Right cardiac atrium (tissue), 5 donors: ENCODE measurements at regions not wholly inside any gene's neighbourhood (a gene's known extent, or its start where the extent isn't known, plus 50 kb on each side); places are given as distances from the start of the nearest gene placed in this dataset.

Experiments used
- ATAC-seq, 2 donors: fragments of 200-7000 bp; cut with Tn5 transposase; one replicate each; pipeline versions ENCODE4 v1.8.0 to v1.9.1; 2020; ENCODE audit warnings: moderate library complexity in 2 of 2, mild to moderate bottlenecking in 1 of 2
- DNase-seq, 3 donors: peaks; one replicate each; pipeline ENCODE4 v3.0.0-alpha.2; 2020
- H3K27ac ChIP-seq: one replicate; pipeline ENCODE4 v1.5.1; 2013; ENCODE audit warnings: mild to moderate bottlenecking, low read length, control low read depth, moderate library complexity
- H3K27me3 ChIP-seq: one replicate; pipeline ENCODE4 v1.6.1; 2013; ENCODE audit not compliant: control insufficient read depth, insufficient read depth
- H3K4me1 ChIP-seq: one replicate; pipeline ENCODE4 v1.6.1; 2013; ENCODE audit warnings: low read length; ENCODE audit not compliant: control insufficient read depth, insufficient read depth
- H3K4me3 ChIP-seq: one replicate; pipeline ENCODE4 v1.5.1; 2013; ENCODE audit warnings: low read length, control low read depth
- H3K9me3 ChIP-seq: one replicate; pipeline ENCODE4 v1.6.1; 2013; ENCODE audit warnings: low read length; ENCODE audit not compliant: control insufficient read depth
- WGBS: extraction: QIAGEN DNeasy Blood & Tissue Kit; methylation state at CpG from one replicate; pipeline ENCODE4 v1.1.7; 2013; 5-methylcytosine and 5-hydroxymethylcytosine counted together
- intact Hi-C, 4 donors: fragments of 100-400 bp; cut with DNase I; formaldehyde crosslinking; loops; one replicate each; pipeline versions ENCODE4 v1.11.0 to v1.14.0; 2022 to 2023
- donor health status: healthy with polysubstance abuse.
- donor health status: DM: no; HTN: yes; CAD: no.
- donor health status: DM: no; HTN: no; CAD: no.
- donor health status: DM: no; HTN: yes; CAD: no; lungs with severe emphysema.
- donor health status: DM: yes; HTN: yes; CAD: no.

GRCh38 chr2:121860758-121861227, 105.3 kb downstream of the TSN start:
- H3K27ac ChIP-seq: no peak overlapping the region
- ATAC-seq: no peak
- intact Hi-C loops: no loop called here
- H3K9me3 ChIP-seq: no peaks in the 10 kb centered on the region
- H3K4me1 ChIP-seq: peaks cover 1% of the 10 kb centered on the region
- no peaks in the 10 kb centered on the region for H3K27me3 ChIP-seq
- no peak overlapping the region for H3K4me3 ChIP-seq
- no peak for DNase-seq
- 67% methylated on average over 3 of the region's 3 CpGs for WGBS

GRCh38 chr2:121862286-121862685, 106.8 kb downstream of the TSN start:
- 92% methylated on average over 4 of the region's 4 CpGs for WGBS
- no peak for DNase-seq
- Histone ChIP-seq H3K27me3 (no peaks in the 10 kb centered on the region), H3K4me1 (no peaks in the 10 kb centered on the region), H3K4me3 (no peak overlapping the region), H3K27ac (no peak overlapping the region), H3K9me3 (no peaks in the 10 kb centered on the region)
- ATAC-seq: no peak
- intact Hi-C loops: no loop called here

GRCh38 chr2:121865914-121866313, 110.5 kb downstream of the TSN start:
- no peak overlapping the region for H3K27ac ChIP-seq
- H3K27me3 ChIP-seq: no peaks in the 10 kb centered on the region
- intact Hi-C loops: no loop called here
- H3K9me3 ChIP-seq: no peaks in the 10 kb centered on the region
- WGBS: 55% methylated on average over 1 of the region's 2 CpGs
- H3K4me1 ChIP-seq: no peaks in the 10 kb centered on the region
- ATAC-seq (no peak), DNase-seq (no peak)
- no peak overlapping the region for H3K4me3 ChIP-seq

GRCh38 chr2:121866789-121867188, 111.3 kb downstream of the TSN start:
- no peak for DNase-seq

GRCh38 chr2:121868652-121869051, 113.2 kb downstream of the TSN start:
- H3K27ac ChIP-seq: no peak overlapping the region
- no peaks in the 10 kb centered on the region for H3K9me3 ChIP-seq
- 75% methylated on average over 1 of the region's 1 CpG for WGBS
- DNase-seq (no peak), ATAC-seq (no peak)
- H3K4me3 ChIP-seq: no peak overlapping the region
- H3K4me1 ChIP-seq: no peaks in the 10 kb centered on the region
- intact Hi-C loops: no loop called here
- no peaks in the 10 kb centered on the region for H3K27me3 ChIP-seq

More at GRCh38 chr2:121866789-121867188, 111.3 kb downstream of the TSN start:
- ATAC-seq: no peak
- H3K4me3 ChIP-seq: no peak overlapping the region
- intact Hi-C loops: no loop called here
- H3K4me1 ChIP-seq: no peaks in the 10 kb centered on the region
- H3K27me3 ChIP-seq: no peaks in the 10 kb centered on the region
- 93% methylated on average over 6 of the region's 6 CpGs for WGBS
- no peaks in the 10 kb centered on the region for H3K9me3 ChIP-seq
- H3K27ac ChIP-seq: no peak overlapping the region

GRCh38 chr2:121869363-121869762, 113.9 kb downstream of the TSN start:
- H3K4me1 ChIP-seq: no peaks in the 10 kb centered on the region
- no peak overlapping the region for H3K4me3 ChIP-seq
- no peaks in the 10 kb centered on the region for H3K9me3 ChIP-seq
- intact Hi-C loops: no loop called here
- H3K27me3 ChIP-seq: no peaks in the 10 kb centered on the region
- DNase-seq: no peak
- no peak for ATAC-seq
- WGBS: 80% methylated on average over 7 of the region's 7 CpGs
- no peak overlapping the region for H3K27ac ChIP-seq

GRCh38 chr2:121869873-121870272, 114.4 kb downstream of the TSN start:
- 89% methylated on average over 5 of the region's 5 CpGs for WGBS
- no peak overlapping the region for H3K4me3 ChIP-seq
- DNase-seq: no peak
- H3K27me3 ChIP-seq: no peaks in the 10 kb centered on the region
- H3K9me3 ChIP-seq: no peaks in the 10 kb centered on the region
- H3K27ac ChIP-seq: no peak overlapping the region
- intact Hi-C loops: no loop called here
- H3K4me1 ChIP-seq: no peaks in the 10 kb centered on the region
- ATAC-seq: no peak

- no peaks in the 10 kb centered on the region for H3K27me3 ChIP-seq
- DNase-seq: peak in 1 of 3 donors; percentile 51
- H3K4me1 ChIP-seq: no peaks in the 10 kb centered on the region
- H3K4me3 ChIP-seq: no peak overlapping the region
- no peak overlapping the region for H3K27ac ChIP-seq
- no peak for ATAC-seq
- intact Hi-C loops: no loop called here
- no peaks in the 10 kb centered on the region for H3K9me3 ChIP-seq
- WGBS: 40% methylated on average over 2 of the region's 2 CpGs
Measured at GRCh38 chr2:121872651-121873050, 117.2 kb downstream of the TSN start.

GRCh38 chr2:121873864-121874263, 118.4 kb downstream of the TSN start:
- intact Hi-C loops: no loop called here
- H3K9me3 ChIP-seq: no peaks in the 10 kb centered on the region
- WGBS: 92% methylated on average over 7 of the region's 7 CpGs

GRCh38 chr2:121875585-121876185, 120.2 kb downstream of the TSN start:
- Histone ChIP-seq H3K9me3 (no peaks in the 10 kb centered on the region), H3K27ac (no peak overlapping the region), H3K4me3 (no peak overlapping the region), H3K4me1 (no peaks in the 10 kb centered on the region), H3K27me3 (no peaks in the 10 kb centered on the region)
- ATAC-seq: no peak
- 63% methylated on average over 2 of the region's 2 CpGs for WGBS
- no peak for DNase-seq
- intact Hi-C loops: no loop called here

More at GRCh38 chr2:121873864-121874263, 118.4 kb downstream of the TSN start:
- no peak overlapping the region for H3K4me3 ChIP-seq
- DNase-seq: no peak
- no peak for ATAC-seq
- no peaks in the 10 kb centered on the region for H3K4me1 ChIP-seq
- H3K27me3 ChIP-seq: no peaks in the 10 kb centered on the region
- no peak overlapping the region for H3K27ac ChIP-seq

- Histone ChIP-seq H3K27me3 (no peaks in the 10 kb centered on the region), H3K9me3 (no peaks in the 10 kb centered on the region), H3K4me1 (no peaks in the 10 kb centered on the region), H3K4me3 (no peak overlapping the region), H3K27ac (no peak overlapping the region)
- 94% methylated on average over 1 of the region's 1 CpG for WGBS
- DNase-seq (no peak), ATAC-seq (no peak)
- intact Hi-C loops: no loop called here
Measured at GRCh38 chr2:121877366-121877765, 121.9 kb downstream of the TSN start.

- no peaks in the 10 kb centered on the region for H3K27me3 ChIP-seq
- no peak for ATAC-seq
- no peaks in the 10 kb centered on the region for H3K4me1 ChIP-seq
- H3K9me3 ChIP-seq: no peaks in the 10 kb centered on the region
- intact Hi-C loops: no loop called here
- DNase-seq: no peak
- H3K4me3 ChIP-seq: no peak overlapping the region
- H3K27ac ChIP-seq: no peak overlapping the region
- 71% methylated on average over 4 of the region's 4 CpGs for WGBS
Measured at GRCh38 chr2:121880283-121880682, 124.8 kb downstream of the TSN start.
